ENCODE measurements at regions not wholly inside any gene's neighbourhood (a gene's known extent, or its start where the extent isn't known, plus 50 kb on each side); places are given as distances from the start of the nearest gene placed in this dataset.

DNA sequence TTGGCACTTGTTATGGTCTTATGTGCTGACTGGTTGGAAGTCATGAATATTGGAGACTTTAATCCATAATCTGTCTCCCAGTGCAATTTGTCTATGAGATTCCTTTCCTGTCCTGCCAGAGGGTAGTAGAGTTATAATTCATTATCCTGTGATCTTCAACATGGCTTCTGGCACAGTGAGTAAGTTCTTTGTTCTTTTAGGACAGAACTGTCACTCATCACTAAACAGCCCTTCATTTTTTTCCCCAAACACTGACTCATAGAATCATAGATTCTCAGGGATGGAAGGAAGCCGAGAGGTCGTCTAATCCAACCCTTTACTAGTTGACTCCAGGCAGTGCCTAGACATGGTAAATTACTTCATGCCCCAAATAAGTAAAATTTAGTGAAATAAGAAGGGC is 78.4 kb downstream of the LUZP4 start:
- H3K27ac ChIP-seq (ENCODE audit: insufficient read depth, low read length): no peak overlapping the region
- DNase-seq (ENCODE audit: low read depth in 2 of 2): peak; percentile 22 to 52
- no peaks in the 10 kb centered on the region for H3K36me3 ChIP-seq (ENCODE audit: control insufficient read depth, insufficient read depth, low read length)
- no peak overlapping the region for H3K4me3 ChIP-seq (replicated peaks in 1 of 4; ENCODE audit: control extremely low read depth in 1 of 4, insufficient read depth in 1 of 4, low read depth in 3 of 4, low read length in 4 of 4)
- TF ChIP-seq, protein P1, sequence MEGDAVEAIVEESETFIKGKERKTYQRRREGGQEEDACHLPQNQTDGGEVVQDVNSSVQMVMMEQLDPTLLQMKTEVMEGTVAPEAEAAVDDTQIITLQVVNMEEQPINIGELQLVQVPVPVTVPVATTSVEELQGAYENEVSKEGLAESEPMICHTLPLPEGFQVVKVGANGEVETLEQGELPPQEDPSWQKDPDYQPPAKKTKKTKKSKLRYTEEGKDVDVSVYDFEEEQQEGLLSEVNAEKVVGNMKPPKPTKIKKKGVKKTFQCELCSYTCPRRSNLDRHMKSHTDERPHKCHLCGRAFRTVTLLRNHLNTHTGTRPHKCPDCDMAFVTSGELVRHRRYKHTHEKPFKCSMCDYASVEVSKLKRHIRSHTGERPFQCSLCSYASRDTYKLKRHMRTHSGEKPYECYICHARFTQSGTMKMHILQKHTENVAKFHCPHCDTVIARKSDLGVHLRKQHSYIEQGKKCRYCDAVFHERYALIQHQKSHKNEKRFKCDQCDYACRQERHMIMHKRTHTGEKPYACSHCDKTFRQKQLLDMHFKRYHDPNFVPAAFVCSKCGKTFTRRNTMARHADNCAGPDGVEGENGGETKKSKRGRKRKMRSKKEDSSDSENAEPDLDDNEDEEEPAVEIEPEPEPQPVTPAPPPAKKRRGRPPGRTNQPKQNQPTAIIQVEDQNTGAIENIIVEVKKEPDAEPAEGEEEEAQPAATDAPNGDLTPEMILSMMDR (conservative IDR thresholded peaks at IDR 0.05 in 1 of 2, IDR thresholded peaks at IDR 0.05 in 1 of 2; ENCODE audit: low read depth in 1 of 2, low read length in 2 of 2): no peak
- TF ChIP-seq EZH2 (IDR thresholded peaks at IDR 0.05; ENCODE audit: low read length, missing control alignments): no peak
- H3K27me3 ChIP-seq (ENCODE audit: control insufficient read depth, insufficient read depth, low read length): no peaks in the 10 kb centered on the region
- no peak overlapping the region for H2AFZ ChIP-seq (ENCODE audit: low read length)
- no peaks in the 10 kb centered on the region for H4K20me1 ChIP-seq (ENCODE audit: control insufficient read depth, extremely low read depth, insufficient read depth, low read length)
- no peaks in the 10 kb centered on the region for H3K9me3 ChIP-seq (ENCODE audit: control insufficient read depth, insufficient read depth, low read depth, low read length)
- H3K4me1 ChIP-seq (ENCODE audit: control insufficient read depth, extremely low read depth, insufficient read depth, low read length): peaks cover 3% of the 10 kb centered on the region
- no peak overlapping the region for H3K9ac ChIP-seq (ENCODE audit: insufficient read depth, low read length)
- no peak overlapping the region for H3K4me2 ChIP-seq (ENCODE audit: extremely low read depth, insufficient read depth, low read length)
- H3K79me2 ChIP-seq (ENCODE audit: control insufficient read depth, insufficient read depth, low read length): no peaks in the 10 kb centered on the region

DNA sequence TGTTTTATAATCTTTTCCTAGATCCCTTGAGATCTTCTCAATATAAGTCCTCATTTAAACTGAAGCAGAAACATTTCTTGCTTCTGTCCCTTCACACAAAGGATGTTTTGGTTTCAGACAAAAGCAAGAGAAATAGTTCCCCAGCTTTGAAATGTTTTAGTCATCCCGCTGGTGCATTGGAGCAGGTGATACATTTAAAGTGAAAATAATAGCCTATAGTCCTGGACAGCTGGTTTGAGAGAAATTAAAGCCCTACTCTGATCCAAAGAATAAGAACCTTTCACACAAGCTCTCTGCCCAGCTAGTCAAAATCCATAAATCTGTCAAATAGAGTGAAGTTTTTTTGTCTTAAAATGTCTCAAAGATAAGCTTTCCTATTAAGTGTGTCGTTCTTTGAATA is 79.4 kb downstream of the LUZP4 start:
- H3K4me3 ChIP-seq (replicated peaks in 1 of 4; ENCODE audit: control extremely low read depth in 1 of 4, insufficient read depth in 1 of 4, low read depth in 3 of 4, low read length in 4 of 4): no peak overlapping the region
- H4K20me1 ChIP-seq (ENCODE audit: control insufficient read depth, extremely low read depth, insufficient read depth, low read length): no peaks in the 10 kb centered on the region
- no peak overlapping the region for H2AFZ ChIP-seq (ENCODE audit: low read length)
- H3K9ac ChIP-seq (ENCODE audit: insufficient read depth, low read length): no peak overlapping the region
- H3K36me3 ChIP-seq (ENCODE audit: control insufficient read depth, insufficient read depth, low read length): no peaks in the 10 kb centered on the region
- no peaks in the 10 kb centered on the region for H3K79me2 ChIP-seq (ENCODE audit: control insufficient read depth, insufficient read depth, low read length)
- no peaks in the 10 kb centered on the region for H3K9me3 ChIP-seq (ENCODE audit: control insufficient read depth, insufficient read depth, low read depth, low read length)
- H3K4me2 ChIP-seq (ENCODE audit: extremely low read depth, insufficient read depth, low read length): no peak overlapping the region
- no peak for TF ChIP-seq EZH2 (IDR thresholded peaks at IDR 0.05; ENCODE audit: low read length, missing control alignments)
- TF ChIP-seq, protein P1 (conservative IDR thresholded peaks at IDR 0.05 in 1 of 2, IDR thresholded peaks at IDR 0.05 in 1 of 2; ENCODE audit: low read depth in 1 of 2, low read length in 2 of 2): no peak
- no peak overlapping the region for H3K27ac ChIP-seq (ENCODE audit: insufficient read depth, low read length)
- H3K4me1 ChIP-seq (ENCODE audit: control insufficient read depth, extremely low read depth, insufficient read depth, low read length): peaks cover 3% of the 10 kb centered on the region
- no peaks in the 10 kb centered on the region for H3K27me3 ChIP-seq (ENCODE audit: control insufficient read depth, insufficient read depth, low read length)
- DNase-seq (ENCODE audit: low read depth in 2 of 2): no peak

DNA sequence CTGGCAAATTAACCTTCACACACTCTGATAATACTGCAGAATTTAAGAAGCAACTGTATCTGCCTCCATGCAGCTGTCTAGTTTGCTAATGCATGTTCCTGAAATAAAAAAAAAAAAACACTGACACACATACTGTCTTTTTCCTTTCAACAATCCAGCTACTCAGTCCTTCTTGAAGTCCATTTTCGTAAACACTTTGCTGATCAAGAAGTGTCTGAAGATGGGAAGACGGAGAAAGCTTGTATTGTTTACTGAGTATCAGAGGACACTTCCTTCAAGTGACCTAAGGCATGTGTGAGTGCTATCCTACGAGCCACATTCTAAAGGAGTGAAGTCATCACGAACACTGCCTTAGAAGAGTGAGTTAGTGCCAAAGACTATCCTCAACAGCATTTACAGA is 82.6 kb downstream of the LUZP4 start:
- Histone ChIP-seq H3K9me3 (ENCODE audit: control insufficient read depth, insufficient read depth, low read depth, low read length) (no peaks in the 10 kb centered on the region), H3K4me3 (replicated peaks in 1 of 4; ENCODE audit: control extremely low read depth in 1 of 4, insufficient read depth in 1 of 4, low read depth in 3 of 4, low read length in 4 of 4) (no peak overlapping the region), H3K27me3 (ENCODE audit: control insufficient read depth, insufficient read depth, low read length) (no peaks in the 10 kb centered on the region), H3K27ac (ENCODE audit: insufficient read depth, low read length) (no peak overlapping the region), H2AFZ (ENCODE audit: low read length) (no peak overlapping the region), H3K79me2 (ENCODE audit: control insufficient read depth, insufficient read depth, low read length) (no peaks in the 10 kb centered on the region), H3K4me2 (ENCODE audit: extremely low read depth, insufficient read depth, low read length) (peak overlapping the region; percentile 27), H3K36me3 (ENCODE audit: control insufficient read depth, insufficient read depth, low read length) (no peaks in the 10 kb centered on the region), H3K9ac (ENCODE audit: insufficient read depth, low read length) (no peak overlapping the region), H4K20me1 (ENCODE audit: control insufficient read depth, extremely low read depth, insufficient read depth, low read length) (no peaks in the 10 kb centered on the region), H3K4me1 (ENCODE audit: control insufficient read depth, extremely low read depth, insufficient read depth, low read length) (peaks cover 3% of the 10 kb centered on the region)
- DNase-seq (ENCODE audit: low read depth in 2 of 2): peak; percentile 77 to 80
- TF ChIP-seq, protein P1 (conservative IDR thresholded peaks at IDR 0.05 in 1 of 2, IDR thresholded peaks at IDR 0.05 in 1 of 2; ENCODE audit: low read depth in 1 of 2, low read length in 2 of 2): no peak
- no peak for TF ChIP-seq EZH2 (IDR thresholded peaks at IDR 0.05; ENCODE audit: low read length, missing control alignments)
